Transverse colon (tissue), 4 donors: ENCODE measurements at regions not wholly inside any gene's neighbourhood (a gene's known extent, or its start where the extent isn't known, plus 50 kb on each side); places are given as distances from the start of the nearest gene placed in this dataset.

Experiments used
- DNase-seq: peaks from one replicate; pipeline ENCODE4 v3.0.0-alpha.2; 2019
- H3K27ac ChIP-seq, 4 donors: fragments of 200-600 bp; sonication (generic); 2 replicates each; pipeline ENCODE4 v1.5.1; 2016 to 2018; ENCODE audit warnings: inconsistent platforms in 4 of 4
- H3K27me3 ChIP-seq: fragments of 200-600 bp; sonication (generic); 2 replicates; pipeline ENCODE4 v1.5.1; 2017; ENCODE audit warnings: inconsistent platforms
- H3K36me3 ChIP-seq, 4 donors: fragments of 200-600 bp; sonication (generic); 2 replicates each; pipeline ENCODE4 v1.5.1; 2017 to 2019; ENCODE audit warnings: inconsistent platforms in 4 of 4
- H3K4me1 ChIP-seq, 4 donors: fragments of 200-600 bp; sonication (generic); 2 replicates each; pipeline ENCODE4 v1.5.1; 2017 to 2020; ENCODE audit warnings: inconsistent platforms in 4 of 4
- H3K4me3 ChIP-seq, 4 donors: fragments of 200-600 bp; sonication (generic); 1 replicate in 1 of 4; 2 replicates in 3 of 4; pipeline versions ENCODE4 v1.5.1 to v1.6.1; 2017 to 2019; ENCODE audit warnings: inconsistent platforms in 4 of 4
- H3K9me3 ChIP-seq, 2 donors: fragments of 200-600 bp; sonication (generic); 2 replicates each; pipeline ENCODE4 v1.5.1; 2017 to 2019; ENCODE audit warnings: inconsistent platforms in 2 of 2
- EP300 ChIP-seq: sonication (generic); formaldehyde crosslinking; IDR thresholded peaks from one replicate; pipeline ENCODE4 v1.6.1; 2017; ENCODE audit warnings: antibody characterized with exemption, low read depth
- POLR2A ChIP-seq: fragments of 450-650 bp; IDR thresholded peaks from one replicate; pipeline ENCODE4 v1.6.1; 2016; ENCODE audit warnings: antibody characterized with exemption, mild to moderate bottlenecking, moderate library complexity
- POLR2AphosphoS5 ChIP-seq, 3 donors: sonication (generic); formaldehyde crosslinking; IDR thresholded peaks; one replicate each; pipeline ENCODE4 v1.6.1; 2016; ENCODE audit warnings: antibody characterized with exemption in 3 of 3
- WGBS, 2 donors: methylation state at CpG; one replicate each; pipeline ENCODE4 v1.1.5; 2018; ENCODE audit warnings: low coverage in 1 of 2; 5-methylcytosine and 5-hydroxymethylcytosine counted together
- in situ Hi-C, 4 donors: fragments of 200-750 bp; cut with MboI; loops; one replicate each; pipeline versions ENCODE4 v1.15.0 to v1.15.1; 2017; ENCODE audit warnings: low sequenced_read_pairs in 3 of 4, low pct_ligation_motif_present in 1 of 4, low pct_unique_long_range_greater_than_20kb in 1 of 4
- intact Hi-C: fragments of 100-400 bp; cut with DNase I; formaldehyde crosslinking; loops from one replicate; pipeline ENCODE4 v1.15.1; 2023; ENCODE audit warnings: low total_unique reads
- TF ChIP-seq, protein P1 (sequence below), 5 experiments: fragments of 200-600 bp in 3 of 5; fragments of 450-650 bp in 2 of 5; sonication (generic) in 3 of 5; IDR thresholded peaks; 1 replicate in 2 of 5; 2 replicates in 3 of 5; pipeline ENCODE4 v1.5.1; 2016 to 2017; ENCODE audit warnings: antibody characterized with exemption in 5 of 5, inconsistent platforms in 3 of 5, mild to moderate bottlenecking in 2 of 5, moderate library complexity in 1 of 5

- Histone ChIP-seq H3K27me3 (no peaks in the 10 kb centered on the region), H3K4me1 (no peaks in the 10 kb centered on the region), H3K9me3 (no peaks in the 10 kb centered on the region), H3K4me3 (no peak overlapping the region), H3K27ac (no peak overlapping the region), H3K36me3 (no peaks in the 10 kb centered on the region)
- TF ChIP-seq POLR2AphosphoS5 (IDR thresholded peaks at IDR 0.05): no peak
- TF ChIP-seq, protein P1, sequence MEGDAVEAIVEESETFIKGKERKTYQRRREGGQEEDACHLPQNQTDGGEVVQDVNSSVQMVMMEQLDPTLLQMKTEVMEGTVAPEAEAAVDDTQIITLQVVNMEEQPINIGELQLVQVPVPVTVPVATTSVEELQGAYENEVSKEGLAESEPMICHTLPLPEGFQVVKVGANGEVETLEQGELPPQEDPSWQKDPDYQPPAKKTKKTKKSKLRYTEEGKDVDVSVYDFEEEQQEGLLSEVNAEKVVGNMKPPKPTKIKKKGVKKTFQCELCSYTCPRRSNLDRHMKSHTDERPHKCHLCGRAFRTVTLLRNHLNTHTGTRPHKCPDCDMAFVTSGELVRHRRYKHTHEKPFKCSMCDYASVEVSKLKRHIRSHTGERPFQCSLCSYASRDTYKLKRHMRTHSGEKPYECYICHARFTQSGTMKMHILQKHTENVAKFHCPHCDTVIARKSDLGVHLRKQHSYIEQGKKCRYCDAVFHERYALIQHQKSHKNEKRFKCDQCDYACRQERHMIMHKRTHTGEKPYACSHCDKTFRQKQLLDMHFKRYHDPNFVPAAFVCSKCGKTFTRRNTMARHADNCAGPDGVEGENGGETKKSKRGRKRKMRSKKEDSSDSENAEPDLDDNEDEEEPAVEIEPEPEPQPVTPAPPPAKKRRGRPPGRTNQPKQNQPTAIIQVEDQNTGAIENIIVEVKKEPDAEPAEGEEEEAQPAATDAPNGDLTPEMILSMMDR (IDR thresholded peaks at IDR 0.05): no peak
- TF ChIP-seq POLR2A: no peak
- no peak for TF ChIP-seq EP300
- 83% methylated on average over 3 of the region's 3 CpGs; no CpG with 5 or more reads in 1 of the 2 donors for WGBS, 2 donors
- in situ Hi-C loops: no loop called here
- no peak for DNase-seq
- intact Hi-C loops: no loop called here
Observed at GRCh38 chr6:140385679-140386078, 1011.2 kb upstream of the CITED2 start.

- WGBS, 2 donors: 86% methylated on average over 2 of the region's 2 CpGs
- in situ Hi-C loops: no loop called here
- intact Hi-C loops: no loop called here
- Histone ChIP-seq H3K4me1 (no peaks in the 10 kb centered on the region), H3K27ac (no peak overlapping the region), H3K27me3 (no peaks in the 10 kb centered on the region), H3K36me3 (no peaks in the 10 kb centered on the region), H3K4me3 (no peak overlapping the region), H3K9me3 (no peaks in the 10 kb centered on the region)
- TF ChIP-seq EP300 (no peak), POLR2AphosphoS5 (IDR thresholded peaks at IDR 0.05) (no peak), POLR2A (no peak)
- TF ChIP-seq, protein P1 (IDR thresholded peaks at IDR 0.05): no peak
- DNase-seq: no peak
Observed at GRCh38 chr6:140382355-140382754, 1007.9 kb upstream of the CITED2 start.

DNA sequence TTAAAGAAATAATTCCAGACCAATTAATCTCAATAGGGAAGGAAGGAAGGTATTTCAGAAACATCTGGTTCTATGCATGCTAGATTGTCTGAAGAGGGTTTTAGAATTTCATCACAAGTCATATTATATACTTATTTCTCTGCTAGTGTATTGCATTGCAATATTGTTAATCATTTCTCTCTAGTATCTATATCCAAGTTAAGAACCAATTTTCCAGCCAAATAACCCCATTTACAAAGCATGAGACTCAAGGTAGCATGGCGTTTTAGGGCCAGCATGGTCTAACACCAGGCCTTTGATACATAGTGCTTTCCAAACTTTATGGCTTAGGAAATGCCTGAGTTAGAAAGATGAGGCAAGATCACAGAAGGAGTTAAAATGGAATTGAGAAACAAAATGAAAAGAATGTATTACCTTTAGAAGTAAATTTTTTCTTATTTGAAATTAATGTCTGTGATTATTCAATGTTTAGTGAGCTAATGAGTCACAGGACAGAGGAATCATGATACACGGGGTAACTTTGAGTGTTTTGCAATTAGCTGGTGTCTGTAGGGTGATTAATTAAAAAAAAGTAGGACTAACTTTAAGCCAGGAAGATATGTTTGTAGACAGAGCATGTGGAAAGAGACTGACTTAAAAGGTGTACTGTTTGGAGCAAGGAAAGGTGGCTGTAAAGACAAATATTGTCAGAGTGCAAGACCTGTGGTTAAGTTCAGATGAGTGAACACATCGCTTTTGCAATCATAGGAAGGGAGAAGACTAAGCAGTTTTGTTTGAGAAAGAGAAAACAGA lies 1006.2 kb upstream of the CITED2 start:
- Histone ChIP-seq H3K36me3 (no peaks in the 10 kb centered on the region), H3K4me3 (no peak overlapping the region), H3K4me1 (no peaks in the 10 kb centered on the region), H3K9me3 (no peaks in the 10 kb centered on the region), H3K27me3 (no peaks in the 10 kb centered on the region), H3K27ac (no peak overlapping the region)
- TF ChIP-seq POLR2A: no peak
- TF ChIP-seq, protein P1 (IDR thresholded peaks at IDR 0.05): no peak
- in situ Hi-C loops (no loop called here), intact Hi-C loops (no loop called here)
- 72 to 78% methylated on average over 3 of the region's 3 CpGs for WGBS, 2 donors
- no peak for DNase-seq

- DNase-seq: no peak
- no peaks in the 10 kb centered on the region for H3K27me3 ChIP-seq
- TF ChIP-seq EP300: no peak
- TF ChIP-seq, protein P1 (IDR thresholded peaks at IDR 0.05): no peak
- TF ChIP-seq POLR2AphosphoS5 (IDR thresholded peaks at IDR 0.05): no peak
- TF ChIP-seq POLR2A: no peak
- no peak overlapping the region for H3K27ac ChIP-seq
- 59 to 66% methylated on average over 2 of the region's 2 CpGs for WGBS, 2 donors
- no peaks in the 10 kb centered on the region for H3K9me3 ChIP-seq
- in situ Hi-C loops (no loop called here), intact Hi-C loops (no loop called here)
- no peaks in the 10 kb centered on the region for H3K36me3 ChIP-seq
- no peaks in the 10 kb centered on the region for H3K4me1 ChIP-seq
- H3K4me3 ChIP-seq: no peak overlapping the region
Observed at GRCh38 chr6:140379919-140380318, 1005.5 kb upstream of the CITED2 start.
